ENCODE measurements at regions not wholly inside any gene's neighbourhood (a gene's known extent, or its start where the extent isn't known, plus 50 kb on each side); places are given as distances from the start of the nearest gene placed in this dataset.

DNA sequence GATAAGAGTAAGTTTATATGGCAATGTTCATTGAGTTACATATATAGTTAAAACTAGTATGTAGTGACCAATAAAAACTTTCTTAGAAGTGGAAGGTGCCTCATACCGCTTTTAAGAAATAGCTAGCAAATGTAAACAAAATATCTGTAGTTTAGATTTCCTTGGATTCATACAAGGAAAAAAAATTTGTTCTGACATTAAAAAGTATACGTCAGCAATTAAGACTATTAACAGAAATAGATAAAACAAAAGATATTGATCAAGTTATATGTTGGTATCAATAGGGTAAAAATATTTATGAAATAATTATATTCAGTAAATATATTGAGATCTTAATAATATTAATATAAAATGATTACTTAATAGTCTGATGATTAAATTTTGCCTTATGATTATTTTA is 718.8 kb upstream of the LRFN5 start:
- Histone ChIP-seq H3K36me3 (no peaks in the 10 kb centered on the region), H3K27ac (no peak overlapping the region), H3K27me3 (no peaks in the 10 kb centered on the region), H3K4me3 (replicated peaks in 1 of 3) (no peak overlapping the region), H3K4me1 (no peaks in the 10 kb centered on the region), H3K9me3 (no peaks in the 10 kb centered on the region)
- no peak for TF ChIP-seq POLR2A (IDR thresholded peaks at IDR 0.05)
- TF ChIP-seq, protein P1, sequence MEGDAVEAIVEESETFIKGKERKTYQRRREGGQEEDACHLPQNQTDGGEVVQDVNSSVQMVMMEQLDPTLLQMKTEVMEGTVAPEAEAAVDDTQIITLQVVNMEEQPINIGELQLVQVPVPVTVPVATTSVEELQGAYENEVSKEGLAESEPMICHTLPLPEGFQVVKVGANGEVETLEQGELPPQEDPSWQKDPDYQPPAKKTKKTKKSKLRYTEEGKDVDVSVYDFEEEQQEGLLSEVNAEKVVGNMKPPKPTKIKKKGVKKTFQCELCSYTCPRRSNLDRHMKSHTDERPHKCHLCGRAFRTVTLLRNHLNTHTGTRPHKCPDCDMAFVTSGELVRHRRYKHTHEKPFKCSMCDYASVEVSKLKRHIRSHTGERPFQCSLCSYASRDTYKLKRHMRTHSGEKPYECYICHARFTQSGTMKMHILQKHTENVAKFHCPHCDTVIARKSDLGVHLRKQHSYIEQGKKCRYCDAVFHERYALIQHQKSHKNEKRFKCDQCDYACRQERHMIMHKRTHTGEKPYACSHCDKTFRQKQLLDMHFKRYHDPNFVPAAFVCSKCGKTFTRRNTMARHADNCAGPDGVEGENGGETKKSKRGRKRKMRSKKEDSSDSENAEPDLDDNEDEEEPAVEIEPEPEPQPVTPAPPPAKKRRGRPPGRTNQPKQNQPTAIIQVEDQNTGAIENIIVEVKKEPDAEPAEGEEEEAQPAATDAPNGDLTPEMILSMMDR (IDR thresholded peaks at IDR 0.05), result no peak
- DNase-seq, result no peak
- intact Hi-C loops (cut with DNase I), result no loop called here
- WGBS, 2 donors, result 91 to 95% methylated on average over 2 of the region's 2 CpGs

DNA sequence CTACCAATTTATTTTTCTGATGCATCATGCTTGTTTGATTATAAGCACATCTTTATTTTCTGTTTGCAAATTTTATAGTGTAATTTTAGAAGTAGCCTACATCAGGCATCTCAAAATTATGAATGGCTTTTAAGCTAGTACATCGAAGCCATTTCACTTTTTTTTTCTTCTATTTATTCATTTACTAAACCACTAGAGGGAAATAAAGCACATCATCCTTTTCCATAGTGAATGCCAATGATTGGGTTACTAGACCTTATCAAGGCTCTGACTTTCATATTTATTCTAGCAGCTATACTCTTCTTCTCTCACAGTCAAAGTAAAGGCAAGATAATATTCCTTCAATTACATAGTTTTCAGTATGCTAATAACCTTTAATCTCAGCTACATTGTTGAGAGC is 736.4 kb upstream of the LRFN5 start:
- DNase-seq, result no peak
- intact Hi-C loops (cut with DNase I), result no loop called here
- 63 to 75% methylated on average over 1 of the region's 1 CpG for WGBS, 2 donors
- Histone ChIP-seq H3K9me3 (no peaks in the 10 kb centered on the region), H3K27me3 (no peaks in the 10 kb centered on the region), H3K4me1 (no peaks in the 10 kb centered on the region), H3K4me3 (replicated peaks in 1 of 3) (no peak overlapping the region), H3K36me3 (no peaks in the 10 kb centered on the region), H3K27ac (no peak overlapping the region)
- TF ChIP-seq POLR2A (IDR thresholded peaks at IDR 0.05), result no peak
- TF ChIP-seq, protein P1 (IDR thresholded peaks at IDR 0.05), result no peak

DNA sequence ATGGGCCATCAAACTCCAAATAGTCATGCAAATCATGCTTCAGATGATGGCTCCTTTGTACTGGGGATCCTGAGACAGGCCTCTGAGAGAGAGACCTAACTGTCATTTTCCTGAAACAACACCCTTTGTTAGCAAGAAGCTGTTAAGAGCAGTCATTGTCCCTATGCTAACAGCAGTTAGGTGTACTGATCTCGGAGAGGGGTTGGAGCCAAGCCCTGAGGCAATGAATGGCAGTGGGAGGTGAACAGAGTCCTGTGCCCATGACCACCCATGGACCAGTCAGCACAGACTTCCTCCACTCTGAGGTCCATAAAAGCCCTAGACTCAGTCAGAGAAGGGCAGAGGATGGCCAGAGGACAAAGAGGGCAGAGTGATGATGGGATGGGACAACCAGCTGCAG is 747.6 kb upstream of the LRFN5 start:
- DNase-seq, result no peak
- no peak overlapping the region for H3K4me3 ChIP-seq (replicated peaks in 1 of 3)
- H3K27me3 ChIP-seq, result no peaks in the 10 kb centered on the region
- 71 to 81% methylated on average over 1 of the region's 1 CpG for WGBS, 2 donors
- TF ChIP-seq, protein P1 (IDR thresholded peaks at IDR 0.05), result no peak
- no peak for TF ChIP-seq POLR2A (IDR thresholded peaks at IDR 0.05)
- H3K27ac ChIP-seq, result no peak overlapping the region
- intact Hi-C loops (cut with DNase I), result no loop called here
- H3K36me3 ChIP-seq, result no peaks in the 10 kb centered on the region
- no peaks in the 10 kb centered on the region for H3K9me3 ChIP-seq
- H3K4me1 ChIP-seq, result no peaks in the 10 kb centered on the region

DNA sequence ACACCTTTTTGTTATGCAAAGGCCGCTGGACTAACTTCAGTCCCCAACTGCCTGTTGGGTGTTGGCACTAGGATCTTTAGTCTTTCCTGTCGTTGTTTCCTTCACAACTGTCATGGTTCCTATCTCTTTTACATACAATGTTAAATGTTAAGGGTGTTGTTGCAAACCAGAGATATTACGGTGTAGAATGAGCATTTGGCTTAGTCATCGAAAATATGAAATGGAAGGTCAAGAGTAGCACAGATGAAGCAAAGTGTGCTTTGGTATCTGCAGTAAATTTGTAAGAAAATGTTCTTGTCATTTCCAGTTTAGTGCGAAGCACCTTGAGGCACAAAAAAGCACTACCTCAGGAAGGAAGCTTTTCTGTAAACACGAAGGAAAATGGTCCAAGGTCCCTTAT is 751.3 kb upstream of the LRFN5 start:
- Histone ChIP-seq H3K4me1 (no peaks in the 10 kb centered on the region), H3K4me3 (replicated peaks in 1 of 3) (no peak overlapping the region), H3K36me3 (no peaks in the 10 kb centered on the region), H3K27me3 (no peaks in the 10 kb centered on the region), H3K9me3 (no peaks in the 10 kb centered on the region), H3K27ac (no peak overlapping the region)
- WGBS, 2 donors, result 69 to 85% methylated on average over 6 of the region's 6 CpGs
- no peak for DNase-seq
- intact Hi-C loops (cut with DNase I), result no loop called here
- TF ChIP-seq, protein P1 (IDR thresholded peaks at IDR 0.05), result no peak
- TF ChIP-seq POLR2A (IDR thresholded peaks at IDR 0.05), result no peak

DNA sequence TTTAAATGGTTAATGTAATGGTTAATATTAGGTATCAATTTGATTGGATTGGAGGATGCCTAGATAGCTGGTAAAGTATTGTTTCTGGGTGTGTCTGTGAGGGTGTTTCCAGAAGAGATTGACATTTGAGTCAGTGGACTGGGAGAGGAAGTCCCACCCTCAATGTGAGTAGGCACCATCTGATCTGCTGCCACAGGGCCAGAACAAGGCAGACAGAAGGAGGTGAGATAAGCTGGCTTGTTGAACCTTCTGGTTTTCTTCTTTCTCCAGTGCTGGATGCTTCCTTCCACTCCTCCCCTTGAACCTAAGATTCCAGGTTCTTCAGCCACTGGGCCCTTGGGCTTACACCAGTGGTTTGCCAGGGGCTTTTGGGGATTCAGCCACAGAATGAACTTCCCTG is 756.5 kb upstream of the LRFN5 start:
- Histone ChIP-seq H3K4me1 (no peaks in the 10 kb centered on the region), H3K4me3 (replicated peaks in 1 of 3) (no peak overlapping the region), H3K27ac (no peak overlapping the region), H3K9me3 (no peaks in the 10 kb centered on the region), H3K36me3 (no peaks in the 10 kb centered on the region), H3K27me3 (no peaks in the 10 kb centered on the region)
- DNase-seq, result no peak
- intact Hi-C loops (cut with DNase I), result no loop called here
- TF ChIP-seq, protein P1 (IDR thresholded peaks at IDR 0.05), result no peak
- no peak for TF ChIP-seq POLR2A (IDR thresholded peaks at IDR 0.05)
